Endothelial cell (in vitro differentiated cells): ENCODE measurements at regions not wholly inside any gene's neighbourhood (a gene's known extent, or its start where the extent isn't known, plus 50 kb on each side); places are given as distances from the start of the nearest gene placed in this dataset.

ENCODE experiments used
- DNase-seq: peaks from one replicate; pipeline ENCODE4 v3.0.0; 2021; ENCODE audit warnings: low spot score
- H3K27ac Mint-ChIP-seq: one replicate; pipeline ENCODE4 v1.8.0; 2021; ENCODE audit warnings: mixed read lengths, inconsistent platforms; ENCODE audit not compliant: unreplicated experiment
- H3K27me3 Mint-ChIP-seq: one replicate; pipeline ENCODE4 v1.8.0; 2021; ENCODE audit warnings: mild to moderate bottlenecking, moderate library complexity, mixed read lengths, inconsistent platforms; ENCODE audit not compliant: unreplicated experiment
- H3K36me3 Mint-ChIP-seq: one replicate; pipeline ENCODE4 v1.8.0; 2021; ENCODE audit warnings: mild to moderate bottlenecking, low read depth, mixed read lengths, inconsistent platforms; ENCODE audit not compliant: unreplicated experiment
- H3K4me1 Mint-ChIP-seq: one replicate; pipeline ENCODE4 v1.8.0; 2021; ENCODE audit warnings: mild to moderate bottlenecking, mixed read lengths, inconsistent platforms; ENCODE audit not compliant: unreplicated experiment
- H3K4me3 Mint-ChIP-seq: one replicate; pipeline ENCODE4 v1.8.0; 2021; ENCODE audit warnings: mild to moderate bottlenecking, mixed read lengths, inconsistent platforms; ENCODE audit not compliant: unreplicated experiment
- H3K9me3 Mint-ChIP-seq: one replicate; pipeline ENCODE4 v1.8.0; 2021; ENCODE audit warnings: mixed read lengths, inconsistent platforms; ENCODE audit not compliant: unreplicated experiment
- TF ChIP-seq, protein P1 (sequence below): fragments of 200-600 bp; sonication (generic); IDR thresholded peaks from one replicate; pipeline ENCODE4 v1.5.0; 2021; ENCODE audit warnings: antibody characterized with exemption; ENCODE audit not compliant: unreplicated experiment

DNA sequence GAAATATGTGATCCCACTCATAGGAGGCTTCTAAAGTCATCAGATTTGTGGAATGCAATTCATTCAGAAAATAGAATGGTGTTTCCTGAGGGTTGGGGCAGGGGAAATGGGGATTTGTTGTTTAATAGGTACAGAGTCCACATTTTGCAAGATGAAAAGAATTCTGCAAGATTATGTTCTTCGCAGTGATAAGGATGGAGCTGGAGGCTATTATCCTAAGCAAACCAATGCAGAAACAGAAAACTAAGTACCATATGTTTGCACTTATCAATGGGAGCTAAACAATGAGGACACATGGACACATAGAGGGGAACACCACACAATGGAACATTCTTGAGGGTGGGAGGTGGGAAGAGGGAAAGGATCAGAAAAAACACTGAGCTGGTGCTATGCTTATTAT is 144.3 kb upstream of the NLGN4X start:
- Mint-ChIP-seq H3K27me3 (no peaks in the 10 kb centered on the region), H3K4me1 (peaks cover 3% of the 10 kb centered on the region), H3K36me3 (no peaks in the 10 kb centered on the region), H3K4me3 (no peak overlapping the region), H3K27ac (no peak overlapping the region), H3K9me3 (no peaks in the 10 kb centered on the region)
- TF ChIP-seq, protein P1, sequence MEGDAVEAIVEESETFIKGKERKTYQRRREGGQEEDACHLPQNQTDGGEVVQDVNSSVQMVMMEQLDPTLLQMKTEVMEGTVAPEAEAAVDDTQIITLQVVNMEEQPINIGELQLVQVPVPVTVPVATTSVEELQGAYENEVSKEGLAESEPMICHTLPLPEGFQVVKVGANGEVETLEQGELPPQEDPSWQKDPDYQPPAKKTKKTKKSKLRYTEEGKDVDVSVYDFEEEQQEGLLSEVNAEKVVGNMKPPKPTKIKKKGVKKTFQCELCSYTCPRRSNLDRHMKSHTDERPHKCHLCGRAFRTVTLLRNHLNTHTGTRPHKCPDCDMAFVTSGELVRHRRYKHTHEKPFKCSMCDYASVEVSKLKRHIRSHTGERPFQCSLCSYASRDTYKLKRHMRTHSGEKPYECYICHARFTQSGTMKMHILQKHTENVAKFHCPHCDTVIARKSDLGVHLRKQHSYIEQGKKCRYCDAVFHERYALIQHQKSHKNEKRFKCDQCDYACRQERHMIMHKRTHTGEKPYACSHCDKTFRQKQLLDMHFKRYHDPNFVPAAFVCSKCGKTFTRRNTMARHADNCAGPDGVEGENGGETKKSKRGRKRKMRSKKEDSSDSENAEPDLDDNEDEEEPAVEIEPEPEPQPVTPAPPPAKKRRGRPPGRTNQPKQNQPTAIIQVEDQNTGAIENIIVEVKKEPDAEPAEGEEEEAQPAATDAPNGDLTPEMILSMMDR = no peak
- no peak for DNase-seq

DNA sequence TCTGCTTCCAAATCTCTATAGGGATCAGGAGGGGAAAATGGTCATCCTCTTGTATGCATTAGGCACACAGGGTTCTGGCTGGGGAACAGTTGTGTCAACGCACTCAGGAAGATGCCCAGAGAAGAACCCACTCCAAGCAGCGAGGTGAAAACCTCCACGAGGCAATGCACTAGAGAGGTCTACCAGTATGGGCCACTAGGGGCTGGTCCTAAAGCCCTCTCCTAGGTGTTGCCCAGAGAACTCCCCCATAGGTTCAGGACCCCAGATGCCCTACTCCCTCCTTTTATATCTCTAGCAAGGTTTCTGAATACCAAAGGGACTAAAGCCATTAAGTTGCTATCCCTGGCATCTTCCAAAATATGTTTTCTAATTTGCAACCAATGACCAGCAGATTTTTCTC is 142.7 kb upstream of the NLGN4X start:
- Mint-ChIP-seq H3K9me3 (no peaks in the 10 kb centered on the region), H3K36me3 (no peaks in the 10 kb centered on the region), H3K4me1 (peaks cover 3% of the 10 kb centered on the region), H3K27me3 (no peaks in the 10 kb centered on the region), H3K4me3 (no peak overlapping the region), H3K27ac (no peak overlapping the region)
- TF ChIP-seq, protein P1 = no peak
- DNase-seq = no peak

DNA sequence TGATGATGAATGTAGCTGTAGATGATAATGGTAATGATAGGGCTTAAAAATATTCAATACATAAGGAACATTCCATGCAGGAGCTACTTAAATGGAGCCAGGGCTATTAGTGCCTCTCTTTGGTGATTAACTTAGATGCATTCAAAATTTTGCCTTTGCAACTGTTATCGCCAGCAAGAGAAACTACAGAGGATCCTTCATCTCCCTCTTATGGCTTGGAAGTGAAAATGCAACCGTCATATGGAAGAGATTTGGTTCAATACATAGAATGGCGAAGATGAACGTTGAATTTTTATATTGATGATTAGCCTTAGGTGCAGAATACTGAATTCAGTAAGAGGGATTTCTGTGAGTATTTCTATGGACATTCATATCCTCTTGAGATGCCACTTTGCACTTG is 134.5 kb upstream of the NLGN4X start:
- H3K27me3 Mint-ChIP-seq = no peaks in the 10 kb centered on the region
- H3K4me3 Mint-ChIP-seq = no peak overlapping the region
- H3K4me1 Mint-ChIP-seq = no peaks in the 10 kb centered on the region
- DNase-seq = no peak
- no peaks in the 10 kb centered on the region for H3K36me3 Mint-ChIP-seq
- H3K27ac Mint-ChIP-seq = no peak overlapping the region
- TF ChIP-seq, protein P1 = no peak
- H3K9me3 Mint-ChIP-seq = no peaks in the 10 kb centered on the region

DNA sequence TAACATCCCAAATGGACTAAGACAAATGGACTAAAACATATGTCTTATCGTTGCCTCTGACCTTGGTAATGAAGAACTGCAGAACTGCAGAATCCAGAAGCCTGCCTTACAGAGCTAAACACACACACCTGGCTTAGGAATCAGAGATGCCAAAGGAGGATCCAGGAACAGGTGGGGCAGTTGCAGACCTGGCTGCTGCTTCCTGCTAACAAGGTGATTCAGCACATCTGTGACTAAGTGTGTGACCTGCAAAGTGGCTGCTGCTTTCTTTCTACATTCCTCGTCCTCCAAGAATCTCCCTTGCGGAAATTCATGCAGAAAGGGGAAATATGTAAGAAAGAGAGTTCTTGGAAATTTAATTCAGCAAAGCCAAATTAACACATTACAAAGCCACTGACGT is 96.8 kb upstream of the NLGN4X start:
- DNase-seq = no peak
- no peaks in the 10 kb centered on the region for H3K36me3 Mint-ChIP-seq
- peaks cover 4% of the 10 kb centered on the region for H3K9me3 Mint-ChIP-seq
- H3K27me3 Mint-ChIP-seq = no peaks in the 10 kb centered on the region
- no peak overlapping the region for H3K27ac Mint-ChIP-seq
- H3K4me1 Mint-ChIP-seq = no peaks in the 10 kb centered on the region
- H3K4me3 Mint-ChIP-seq = no peak overlapping the region
- TF ChIP-seq, protein P1 = no peak

DNA sequence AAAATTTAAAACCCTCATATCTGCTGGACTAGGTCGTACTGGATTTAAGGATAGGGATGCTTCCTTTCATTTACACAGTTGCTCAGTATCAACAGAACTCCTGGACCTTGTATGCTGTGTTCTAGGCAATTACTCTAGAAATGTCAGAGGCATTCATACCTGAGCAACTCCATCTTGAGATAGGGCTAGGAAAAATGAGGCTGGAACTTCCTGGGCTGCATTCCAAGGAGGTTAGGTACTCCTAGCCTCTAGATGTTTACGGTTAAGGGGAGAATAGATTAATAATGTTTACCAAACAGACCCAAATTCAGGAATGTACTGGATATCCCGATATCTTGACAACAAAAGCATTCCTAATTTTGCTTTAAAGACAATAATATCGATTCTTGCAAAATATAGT is 84.7 kb upstream of the NLGN4X start:
- TF ChIP-seq, protein P1 = no peak
- DNase-seq = no peak
- H3K9me3 Mint-ChIP-seq = no peaks in the 10 kb centered on the region
- H3K27me3 Mint-ChIP-seq = peaks cover 2% of the 10 kb centered on the region
- no peaks in the 10 kb centered on the region for H3K36me3 Mint-ChIP-seq
- no peaks in the 10 kb centered on the region for H3K4me1 Mint-ChIP-seq
- no peak overlapping the region for H3K27ac Mint-ChIP-seq
- no peak overlapping the region for H3K4me3 Mint-ChIP-seq
